Parathyroid adenoma (tissue), 2 donors: ENCODE measurements at regions not wholly inside any gene's neighbourhood (a gene's known extent, or its start where the extent isn't known, plus 50 kb on each side); places are given as distances from the start of the nearest gene placed in this dataset.
A peak's percentile ranks its signal among the peaks of the same experiment; 100 is the strongest.

Source experiments
- H2AFZ ChIP-seq: fragments of 300-600 bp; sonication (generic); one replicate; pipeline ENCODE4 v1.7.0; 2017; ENCODE audit warnings: antibody characterized with exemption, mild to moderate bottlenecking
- H3K27ac ChIP-seq: fragments of 300-600 bp; sonication (generic); one replicate; pipeline ENCODE4 v1.7.0; 2017
- H3K27me3 ChIP-seq: fragments of 300-600 bp; sonication (generic); one replicate; pipeline ENCODE4 v1.7.0; 2017; ENCODE audit warnings: low read length; ENCODE audit not compliant: control insufficient read depth, insufficient read depth
- H3K36me3 ChIP-seq: fragments of 300-600 bp; sonication (generic); one replicate; pipeline ENCODE4 v1.7.0; 2017; ENCODE audit warnings: low read length; ENCODE audit not compliant: control insufficient read depth, insufficient read depth
- H3K4me1 ChIP-seq: fragments of 300-600 bp; sonication (generic); one replicate; pipeline ENCODE4 v1.7.0; 2017; ENCODE audit warnings: control low read depth
- H3K4me2 ChIP-seq: fragments of 300-600 bp; sonication (generic); one replicate; pipeline ENCODE4 v1.7.0; 2017; ENCODE audit warnings: low read length
- H3K4me3 ChIP-seq: fragments of 300-600 bp; sonication (generic); one replicate; pipeline ENCODE4 v1.7.0; 2017; ENCODE audit warnings: low read depth, low read length
- H3K79me2 ChIP-seq: fragments of 300-600 bp; sonication (generic); one replicate; pipeline ENCODE4 v1.7.0; 2017; ENCODE audit warnings: control low read depth
- H3K9ac ChIP-seq: fragments of 300-600 bp; sonication (generic); one replicate; pipeline ENCODE4 v1.7.0; 2017; ENCODE audit warnings: mild to moderate bottlenecking
- H3K9me3 ChIP-seq: fragments of 300-600 bp; sonication (generic); one replicate; pipeline ENCODE4 v1.7.0; 2017; ENCODE audit warnings: low read length; ENCODE audit not compliant: control insufficient read depth
- TF ChIP-seq, protein P1 (sequence below): fragments of 300-600 bp; sonication (generic); IDR thresholded peaks from one replicate; pipeline ENCODE4 v1.7.0; 2017; ENCODE audit warnings: antibody characterized with exemption, mild to moderate bottlenecking
- donor health status: primary hyperparathyroidism.

DNA sequence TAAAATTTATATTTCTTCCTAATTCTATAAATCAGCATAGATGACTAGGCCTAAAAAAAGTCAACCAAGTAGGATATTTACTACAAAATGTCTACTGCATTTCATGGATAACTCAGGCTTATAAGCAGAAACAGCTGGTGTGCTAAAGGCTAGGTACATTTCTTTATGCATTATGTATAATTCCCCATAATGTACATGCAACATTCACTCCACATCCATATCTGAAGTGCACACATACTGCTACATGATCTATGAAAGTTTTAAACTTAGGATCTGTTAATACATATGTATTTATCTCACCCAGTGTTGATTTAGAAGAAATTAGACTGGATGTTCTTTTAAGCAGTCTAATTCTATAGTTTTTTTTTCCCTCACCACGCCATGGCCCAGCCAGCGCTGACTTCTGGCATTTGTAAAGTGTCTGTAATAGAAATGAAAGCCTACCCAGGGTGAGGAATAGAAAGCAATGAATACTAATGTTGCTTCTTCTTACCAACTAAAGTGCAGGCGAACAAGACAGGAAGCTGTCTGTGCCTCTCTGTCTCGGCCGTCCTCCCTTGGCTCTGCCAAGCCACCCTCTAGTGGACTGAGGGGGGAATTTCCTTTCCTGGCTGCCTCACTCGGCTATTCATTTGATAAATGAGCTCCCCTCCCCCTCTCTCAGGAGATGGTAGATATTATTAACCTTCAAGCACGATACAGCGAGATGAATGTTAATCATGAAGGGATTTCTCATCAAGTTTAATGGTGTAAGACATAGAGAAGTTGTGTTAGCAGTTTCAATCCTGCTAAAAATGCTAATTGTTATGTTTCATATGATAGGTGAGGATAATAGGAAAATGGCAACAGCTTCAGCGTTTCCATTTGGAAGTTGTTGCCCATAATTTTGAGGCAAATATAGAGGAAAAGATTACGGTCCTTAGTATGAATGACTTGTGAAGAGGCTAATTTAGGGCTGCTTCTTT is 384.5 kb downstream of the MTX2 start:
- H3K27ac ChIP-seq: no peak overlapping the region
- H2AFZ ChIP-seq: peak overlapping the region; percentile 16
- TF ChIP-seq, protein P1, sequence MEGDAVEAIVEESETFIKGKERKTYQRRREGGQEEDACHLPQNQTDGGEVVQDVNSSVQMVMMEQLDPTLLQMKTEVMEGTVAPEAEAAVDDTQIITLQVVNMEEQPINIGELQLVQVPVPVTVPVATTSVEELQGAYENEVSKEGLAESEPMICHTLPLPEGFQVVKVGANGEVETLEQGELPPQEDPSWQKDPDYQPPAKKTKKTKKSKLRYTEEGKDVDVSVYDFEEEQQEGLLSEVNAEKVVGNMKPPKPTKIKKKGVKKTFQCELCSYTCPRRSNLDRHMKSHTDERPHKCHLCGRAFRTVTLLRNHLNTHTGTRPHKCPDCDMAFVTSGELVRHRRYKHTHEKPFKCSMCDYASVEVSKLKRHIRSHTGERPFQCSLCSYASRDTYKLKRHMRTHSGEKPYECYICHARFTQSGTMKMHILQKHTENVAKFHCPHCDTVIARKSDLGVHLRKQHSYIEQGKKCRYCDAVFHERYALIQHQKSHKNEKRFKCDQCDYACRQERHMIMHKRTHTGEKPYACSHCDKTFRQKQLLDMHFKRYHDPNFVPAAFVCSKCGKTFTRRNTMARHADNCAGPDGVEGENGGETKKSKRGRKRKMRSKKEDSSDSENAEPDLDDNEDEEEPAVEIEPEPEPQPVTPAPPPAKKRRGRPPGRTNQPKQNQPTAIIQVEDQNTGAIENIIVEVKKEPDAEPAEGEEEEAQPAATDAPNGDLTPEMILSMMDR: peak; percentile 39
- no peaks in the 10 kb centered on the region for H3K27me3 ChIP-seq
- H3K79me2 ChIP-seq: no peaks in the 10 kb centered on the region
- no peaks in the 10 kb centered on the region for H3K36me3 ChIP-seq
- H3K9ac ChIP-seq: no peak overlapping the region
- H3K4me2 ChIP-seq: no peak overlapping the region
- no peaks in the 10 kb centered on the region for H3K9me3 ChIP-seq
- no peak overlapping the region for H3K4me3 ChIP-seq
- H3K4me1 ChIP-seq: no peaks in the 10 kb centered on the region

DNA sequence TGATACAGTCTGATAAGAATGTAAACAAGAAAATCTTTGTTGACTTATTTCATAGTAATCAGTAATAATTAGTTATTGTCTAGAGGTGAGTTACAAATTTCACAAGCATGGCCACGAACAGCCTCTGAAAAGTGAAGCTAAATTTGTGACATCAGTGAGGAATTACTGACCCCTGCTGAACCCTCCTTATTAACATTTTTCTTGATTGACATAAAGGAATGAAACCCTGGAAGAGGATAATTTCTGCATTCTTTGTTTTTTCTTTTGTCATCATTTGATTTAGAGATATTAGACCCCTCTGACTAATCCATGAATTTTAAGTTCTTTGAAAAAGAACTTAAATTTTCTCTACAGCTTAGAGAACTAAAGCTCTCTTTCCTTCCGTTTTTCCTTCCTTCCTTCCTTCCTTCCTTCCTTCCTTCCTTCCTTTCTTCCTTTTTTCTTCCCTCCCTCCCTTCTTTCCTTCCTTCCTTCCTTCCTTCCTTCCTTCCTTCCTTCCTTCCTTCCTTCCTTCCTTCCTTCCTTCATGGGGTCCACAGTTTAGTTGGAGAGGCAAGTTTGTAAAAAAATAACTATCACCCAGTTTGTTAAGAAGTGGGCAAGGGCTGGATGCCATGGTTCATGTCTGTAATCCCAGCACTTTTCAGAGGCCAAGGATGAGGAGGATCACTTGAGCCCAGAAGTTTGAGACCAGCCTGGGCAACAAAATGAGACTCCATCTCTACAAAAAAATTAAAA is 387.0 kb downstream of the MTX2 start:
- Histone ChIP-seq H3K27me3 (no peaks in the 10 kb centered on the region), H3K9ac (no peak overlapping the region), H2AFZ (no peak overlapping the region), H3K4me2 (no peak overlapping the region), H3K4me1 (no peaks in the 10 kb centered on the region), H3K4me3 (no peak overlapping the region), H3K27ac (no peak overlapping the region), H3K9me3 (no peaks in the 10 kb centered on the region), H3K36me3 (no peaks in the 10 kb centered on the region), H3K79me2 (no peaks in the 10 kb centered on the region)
- TF ChIP-seq, protein P1: no peak

DNA sequence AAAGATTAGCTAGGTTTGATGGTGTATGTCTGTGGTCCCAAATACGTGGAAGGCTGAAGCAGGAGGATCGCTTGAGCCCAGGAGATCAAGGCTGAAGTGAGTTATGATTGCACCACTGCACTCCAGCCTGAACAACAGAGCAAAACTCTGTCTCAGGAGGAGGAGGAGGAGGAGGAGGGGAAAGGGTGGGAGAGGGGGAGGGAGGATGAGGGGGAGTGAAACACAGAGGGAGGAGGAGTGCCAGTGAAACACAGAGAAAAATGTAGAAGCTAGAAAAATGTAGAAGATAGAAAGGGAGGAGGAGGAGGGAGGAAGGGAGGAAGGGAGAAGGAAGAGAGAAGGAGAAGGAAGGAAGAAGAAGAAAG is 387.5 kb downstream of the MTX2 start:
- Histone ChIP-seq H3K27ac (no peak overlapping the region), H3K79me2 (no peaks in the 10 kb centered on the region), H2AFZ (no peak overlapping the region), H3K9me3 (no peaks in the 10 kb centered on the region), H3K4me3 (no peak overlapping the region), H3K27me3 (no peaks in the 10 kb centered on the region), H3K4me2 (no peak overlapping the region), H3K9ac (no peak overlapping the region), H3K4me1 (no peaks in the 10 kb centered on the region), H3K36me3 (no peaks in the 10 kb centered on the region)
- TF ChIP-seq, protein P1: no peak

DNA sequence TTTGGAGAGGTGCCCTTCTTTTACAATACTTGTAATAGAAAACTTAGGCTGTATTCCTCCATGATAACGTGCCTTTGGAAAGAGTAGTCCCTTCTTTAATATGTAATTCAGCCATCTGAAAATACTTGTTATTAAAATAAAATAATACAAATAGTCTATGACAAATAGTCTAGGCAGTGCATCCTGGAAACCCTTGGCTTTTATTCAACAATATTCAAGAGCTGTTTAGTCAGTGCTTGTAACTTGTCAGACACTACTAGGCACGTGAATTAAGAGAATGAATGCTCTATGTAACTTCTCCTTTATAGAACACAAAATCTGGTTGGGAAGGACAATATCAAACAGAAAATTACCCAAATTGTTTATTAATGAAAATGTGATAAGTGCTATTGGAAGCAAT is 388.2 kb downstream of the MTX2 start:
- no peaks in the 10 kb centered on the region for H3K27me3 ChIP-seq
- H3K9me3 ChIP-seq: no peaks in the 10 kb centered on the region
- no peaks in the 10 kb centered on the region for H3K36me3 ChIP-seq
- H3K27ac ChIP-seq: no peak overlapping the region
- H3K9ac ChIP-seq: no peak overlapping the region
- no peaks in the 10 kb centered on the region for H3K4me1 ChIP-seq
- no peak overlapping the region for H3K4me3 ChIP-seq
- H3K79me2 ChIP-seq: no peaks in the 10 kb centered on the region
- no peak overlapping the region for H3K4me2 ChIP-seq
- TF ChIP-seq, protein P1: no peak
- no peak overlapping the region for H2AFZ ChIP-seq
